Gastrocnemius medialis (tissue), 4 donors: ENCODE measurements at regions not wholly inside any gene's neighbourhood (a gene's known extent, or its start where the extent isn't known, plus 50 kb on each side); places are given as distances from the start of the nearest gene placed in this dataset.

Source experiments
- ATAC-seq, 2 donors: fragments of 150-250 bp; one replicate each; pipeline ENCODE4 v1.9.1; 2016
- DNase-seq, 2 donors: peaks; one replicate each; pipeline ENCODE4 v3.0.0-alpha.2; 2019
- H3K27ac ChIP-seq, 4 donors: fragments of 200-600 bp; sonication (generic); 1 replicate in 1 of 4; 2 replicates in 3 of 4; pipeline ENCODE4 v1.5.1; 2016 to 2018; ENCODE audit warnings: mild to moderate bottlenecking in 2 of 4, moderate library complexity in 1 of 4
- H3K27me3 ChIP-seq, 3 donors: fragments of 200-600 bp; sonication (generic) in 2 of 3; 1 replicate in 1 of 3; 2 replicates in 2 of 3; pipeline versions ENCODE4 v1.5.1 to v1.6.0; 2016 to 2019; ENCODE audit warnings: mild to moderate bottlenecking in 1 of 3, moderate library complexity in 1 of 3
- H3K36me3 ChIP-seq, 2 donors: fragments of 200-600 bp; sonication (generic) in 1 of 2; one replicate each; pipeline ENCODE4 v1.5.1; 2017 to 2018
- H3K4me1 ChIP-seq, 2 donors: fragments of 200-600 bp; sonication (generic) in 1 of 2; one replicate each; pipeline ENCODE4 v1.5.1; 2016 to 2017; ENCODE audit warnings: mild to moderate bottlenecking in 2 of 2
- H3K4me3 ChIP-seq, 4 donors: fragments of 200-600 bp; sonication (generic) in 3 of 4; 1 replicate in 1 of 4; 2 replicates in 3 of 4; pipeline ENCODE4 v1.5.1; 2016 to 2019; ENCODE audit warnings: mild to moderate bottlenecking in 2 of 4
- H3K9me3 ChIP-seq, 3 donors: fragments of 200-600 bp; sonication (generic) in 2 of 3; 1 replicate in 1 of 3; 2 replicates in 2 of 3; pipeline ENCODE4 v1.5.1; 2016 to 2019
- CTCF ChIP-seq, 5 experiments: fragments of 450-650 bp in 3 of 5; fragments of 200-600 bp in 2 of 5; sonication (generic) in 2 of 5; IDR thresholded peaks in 4 of 5; conservative IDR thresholded peaks in 1 of 5; 1 replicate in 4 of 5; 2 replicates in 1 of 5; pipeline ENCODE4 v1.5.1; 2016 to 2019; ENCODE audit warnings: antibody characterized with exemption in 5 of 5, mild to moderate bottlenecking in 3 of 5, moderate library complexity in 3 of 5
- POLR2A ChIP-seq, 2 donors: fragments of 450-650 bp; IDR thresholded peaks; one replicate each; pipeline ENCODE4 v1.6.1; 2017; ENCODE audit warnings: antibody characterized with exemption in 2 of 2, mild to moderate bottlenecking in 2 of 2, moderate library complexity in 2 of 2
- in situ Hi-C, 4 donors: fragments of 200-750 bp; cut with MboI; loops; one replicate each; pipeline versions ENCODE4 v1.15.0 to v1.8.0; 2017; ENCODE audit warnings: low sequenced_read_pairs in 4 of 4
- intact Hi-C: fragments of 100-400 bp; cut with DNase I; formaldehyde crosslinking; loops from one replicate; pipeline ENCODE4 v1.15.1; 2023; ENCODE audit warnings: low total_unique reads

- DNase-seq: no peak
- no peaks in the 10 kb centered on the region for H3K36me3 ChIP-seq
- in situ Hi-C loops (loop anchor here in 2 of 4 donors (25.0 kb wide), 2 partner anchors 180 to 620 kb away; no protein-coding TSS in a partner anchor), intact Hi-C loops (loop anchor here (1.0 to 10.0 kb wide), 4 partner anchors 168 to 623 kb away; no protein-coding TSS in a partner anchor)
- no peak overlapping the region for H3K27ac ChIP-seq
- peaks cover 0 to 7% (median 4%) of the 10 kb centered on the region in 3 donors for H3K27me3 ChIP-seq
- H3K9me3 ChIP-seq: no peaks in the 10 kb centered on the region
- no peak overlapping the region for H3K4me3 ChIP-seq
- H3K4me1 ChIP-seq: peaks cover 0 to 4% of the 10 kb centered on the region in 2 donors
- ATAC-seq: no peak
- no peak for TF ChIP-seq CTCF (IDR thresholded peaks at IDR 0.05 in 4 of 5, conservative IDR thresholded peaks at IDR 0.05 in 1 of 5)
- TF ChIP-seq POLR2A (IDR thresholded peaks at IDR 0.05): no peak
Observed at GRCh38 chr1:200307755-200308066, 102.1 kb downstream of the ZNF281 start.

GRCh38 chr1:200306944-200307754 is 102.7 kb downstream of the ZNF281 start:
- in situ Hi-C loops: loop anchor here in 2 of 4 donors (25.0 kb wide), 2 partner anchors 180 to 620 kb away; no protein-coding TSS in a partner anchor
- no peak for ATAC-seq
- H3K27me3 ChIP-seq: peaks cover 0 to 13% (median 6%) of the 10 kb centered on the region in 3 donors

GRCh38 chr1:200305806-200306205 is 104.0 kb downstream of the ZNF281 start:
- intact Hi-C loops: loop anchor here (2.0 to 10.0 kb wide), 3 partner anchors 179 to 621 kb away; no protein-coding TSS in a partner anchor

More at GRCh38 chr1:200306944-200307754, 102.7 kb downstream of the ZNF281 start:
- Histone ChIP-seq H3K4me1 (peaks cover 0 to 4% of the 10 kb centered on the region in 2 donors), H3K4me3 (no peak overlapping the region), H3K36me3 (no peaks in the 10 kb centered on the region), H3K27ac (no peak overlapping the region), H3K9me3 (no peaks in the 10 kb centered on the region)
- intact Hi-C loops: loop anchor here (1.0 to 10.0 kb wide), 4 partner anchors 168 to 622 kb away; no protein-coding TSS in a partner anchor
- no peak for DNase-seq
- TF ChIP-seq CTCF (IDR thresholded peaks at IDR 0.05 in 4 of 5, conservative IDR thresholded peaks at IDR 0.05 in 1 of 5) (peak; percentile 43 to 85 (median 78)), POLR2A (IDR thresholded peaks at IDR 0.05) (no peak)

GRCh38 chr1:200304171-200304570 is 105.7 kb downstream of the ZNF281 start:
- Histone ChIP-seq H3K36me3 (no peaks in the 10 kb centered on the region), H3K4me3 (no peak overlapping the region), H3K9me3 (no peaks in the 10 kb centered on the region), H3K27me3 (peaks cover 5 to 17% (median 15%) of the 10 kb centered on the region in 3 donors), H3K4me1 (peaks cover 0 to 4% of the 10 kb centered on the region in 2 donors), H3K27ac (no peak overlapping the region)
- no peak for TF ChIP-seq POLR2A (IDR thresholded peaks at IDR 0.05)
- no peak for TF ChIP-seq CTCF (IDR thresholded peaks at IDR 0.05 in 4 of 5, conservative IDR thresholded peaks at IDR 0.05 in 1 of 5)
- DNase-seq (no peak), ATAC-seq (no peak)
- in situ Hi-C loops (loop anchor here in 2 of 4 donors (25.0 kb wide), 2 partner anchors 183 to 617 kb away; no protein-coding TSS in a partner anchor), intact Hi-C loops (loop anchor here (10.0 kb wide), 2 partner anchors 181 to 269 kb away; no protein-coding TSS in a partner anchor)

More at GRCh38 chr1:200305806-200306205, 104.0 kb downstream of the ZNF281 start:
- H3K4me1 ChIP-seq: peaks cover 0 to 4% of the 10 kb centered on the region in 2 donors
- no peaks in the 10 kb centered on the region for H3K9me3 ChIP-seq
- H3K4me3 ChIP-seq: no peak overlapping the region
- no peak for ATAC-seq
- no peak overlapping the region for H3K27ac ChIP-seq
- DNase-seq: no peak
- H3K36me3 ChIP-seq: no peaks in the 10 kb centered on the region
- H3K27me3 ChIP-seq: peaks cover 5 to 15% (median 14%) of the 10 kb centered on the region in 3 donors
- TF ChIP-seq POLR2A (IDR thresholded peaks at IDR 0.05): no peak
- no peak for TF ChIP-seq CTCF (IDR thresholded peaks at IDR 0.05 in 4 of 5, conservative IDR thresholded peaks at IDR 0.05 in 1 of 5)
- in situ Hi-C loops: loop anchor here in 2 of 4 donors (25.0 kb wide), 2 partner anchors 181 to 619 kb away; no protein-coding TSS in a partner anchor
